Mesendoderm (in vitro differentiated cells): ENCODE measurements at regions not wholly inside any gene's neighbourhood (a gene's known extent, or its start where the extent isn't known, plus 50 kb on each side); places are given as distances from the start of the nearest gene placed in this dataset.

Experiments used
- DNase-seq: peaks from one replicate; pipeline ENCODE4 v3.0.0; 2013
- H2AK5ac ChIP-seq: 2 replicates; pipeline ENCODE4 v1.6.1; 2013; ENCODE audit warnings: low read length, inconsistent platforms
- H2BK120ac ChIP-seq: 2 replicates; pipeline ENCODE4 v1.6.1; 2013; ENCODE audit warnings: low read depth, mild to moderate bottlenecking, low read length, moderate library complexity, mixed read lengths
- H2BK15ac ChIP-seq: replicated peaks from 2 replicates; pipeline ENCODE4 v1.6.1; 2013; ENCODE audit warnings: low read depth, mild to moderate bottlenecking, moderate library complexity
- H2BK5ac ChIP-seq: 2 replicates; pipeline ENCODE4 v1.6.1; 2013; ENCODE audit warnings: low read length, inconsistent platforms
- H3K18ac ChIP-seq: 2 replicates; pipeline ENCODE4 v1.6.1; 2013; ENCODE audit warnings: mild to moderate bottlenecking, low read length, mixed read lengths
- H3K23ac ChIP-seq: one replicate; pipeline ENCODE4 v1.6.1; 2013; ENCODE audit warnings: low read length
- H3K27ac ChIP-seq: 2 replicates; pipeline ENCODE4 v1.5.1; 2013; ENCODE audit warnings: low read depth, mild to moderate bottlenecking, inconsistent platforms, low read length, moderate library complexity
- H3K27me3 ChIP-seq: 2 replicates; pipeline ENCODE4 v1.6.1; 2013; ENCODE audit warnings: low read length, control low read depth, mild to moderate bottlenecking, inconsistent platforms; ENCODE audit not compliant: insufficient read depth, poor library complexity
- H3K36me3 ChIP-seq: 2 replicates; pipeline ENCODE4 v1.6.1; 2013; ENCODE audit warnings: low read length, inconsistent platforms; ENCODE audit not compliant: control insufficient read depth, insufficient read depth
- H3K4ac ChIP-seq: one replicate; pipeline ENCODE4 v1.6.1; 2013; ENCODE audit warnings: low read depth, mild to moderate bottlenecking, low read length, moderate library complexity
- H3K4me1 ChIP-seq: 2 replicates; pipeline ENCODE4 v1.6.1; 2013; ENCODE audit warnings: low read depth, low read length, inconsistent platforms; ENCODE audit not compliant: control insufficient read depth
- H3K4me2 ChIP-seq: 2 replicates; pipeline ENCODE4 v1.6.1; 2013; ENCODE audit warnings: low read length
- H3K4me3 ChIP-seq: 2 replicates; pipeline ENCODE4 v1.5.1; 2013; ENCODE audit warnings: mild to moderate bottlenecking, low read length
- H3K56ac ChIP-seq: one replicate; pipeline ENCODE4 v1.6.1; 2013; ENCODE audit warnings: low read length
- H3K79me1 ChIP-seq: 2 replicates; pipeline ENCODE4 v1.6.1; 2013; ENCODE audit warnings: low read length, inconsistent platforms
- H3K79me2 ChIP-seq: 2 replicates; pipeline ENCODE4 v1.6.1; 2013; ENCODE audit warnings: mild to moderate bottlenecking, low read length; ENCODE audit not compliant: control insufficient read depth, insufficient read depth
- H3K9ac ChIP-seq: 2 replicates; pipeline ENCODE4 v1.6.1; 2013; ENCODE audit warnings: low read length, inconsistent platforms
- H4K5ac ChIP-seq: one replicate; pipeline ENCODE4 v1.6.1; 2013; ENCODE audit warnings: low read length
- H4K8ac ChIP-seq: one replicate; pipeline ENCODE4 v1.6.1; 2013; ENCODE audit warnings: low read depth, mild to moderate bottlenecking, control low read depth, low read length, moderate library complexity
- WGBS: extraction: QIAGEN DNeasy Blood & Tissue Kit; methylation state at CpG from one replicate; pipeline ENCODE4 v1.1.7; 2013; ENCODE audit warnings: low lambda C conversion rate, missing lambda C conversion rate; ENCODE audit not compliant: insufficient coverage; ENCODE audit errors: extremely low coverage; 5-methylcytosine and 5-hydroxymethylcytosine counted together

DNA sequence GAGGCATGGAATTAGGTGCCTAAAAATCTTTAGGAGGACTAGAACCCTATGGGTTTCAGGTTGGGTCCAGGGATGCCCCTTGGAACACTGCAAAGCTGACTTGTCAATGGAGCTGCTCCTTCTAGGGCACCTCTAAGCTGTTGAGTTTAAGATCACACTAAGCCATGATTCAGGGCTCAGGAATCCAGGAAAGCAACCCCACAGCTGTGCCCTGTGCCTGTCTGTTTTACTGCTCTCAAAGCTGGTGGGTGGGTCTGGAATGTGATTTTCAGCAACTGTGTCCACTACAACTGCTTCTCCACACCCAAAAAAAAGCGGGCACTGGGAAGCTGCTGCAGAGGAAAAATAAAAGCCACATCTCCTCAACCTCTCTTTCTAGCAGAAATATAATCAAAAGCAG lies 310.4 kb upstream of the MOCS1 start:
- Histone ChIP-seq H4K5ac (no peak overlapping the region), H2BK120ac (no peak overlapping the region), H3K23ac (no peak overlapping the region), H3K79me1 (no peaks in the 10 kb centered on the region), H3K27me3 (no peaks in the 10 kb centered on the region), H2BK15ac (no peak overlapping the region), H2AK5ac (no peak overlapping the region), H3K4me2 (no peak overlapping the region), H3K56ac (no peak overlapping the region), H3K79me2 (no peaks in the 10 kb centered on the region), H3K36me3 (no peaks in the 10 kb centered on the region), H3K27ac (no peak overlapping the region), H3K9ac (no peak overlapping the region), H3K4me1 (no peaks in the 10 kb centered on the region), H3K18ac (no peak overlapping the region), H3K4me3 (no peak overlapping the region), H4K8ac (no peak overlapping the region), H2BK5ac (no peak overlapping the region), H3K4ac (no peak overlapping the region)
- WGBS, result no CpG with 5 or more reads among the region's 1 CpG
- DNase-seq, result no peak

- Histone ChIP-seq H3K79me2 (no peaks in the 10 kb centered on the region), H3K9ac (no peak overlapping the region), H3K4me1 (no peaks in the 10 kb centered on the region), H3K18ac (no peak overlapping the region), H2BK15ac (no peak overlapping the region), H4K5ac (no peak overlapping the region), H2BK5ac (no peak overlapping the region), H4K8ac (no peak overlapping the region), H3K36me3 (no peaks in the 10 kb centered on the region), H3K23ac (no peak overlapping the region), H3K27ac (no peak overlapping the region), H2AK5ac (no peak overlapping the region), H3K79me1 (no peaks in the 10 kb centered on the region), H3K27me3 (no peaks in the 10 kb centered on the region), H2BK120ac (no peak overlapping the region), H3K4ac (no peak overlapping the region), H3K4me3 (no peak overlapping the region), H3K4me2 (no peak overlapping the region), H3K56ac (no peak overlapping the region)
- no CpG with 5 or more reads among the region's 2 CpGs for WGBS
- DNase-seq, result peak; percentile 10
These were observed 298.4 kb upstream of the MOCS1 start for GRCh38 chr6:40232698-40233097.

GRCh38 chr6:40227735-40228134 lies 293.5 kb upstream of the MOCS1 start:
- H3K27me3 ChIP-seq, result no peaks in the 10 kb centered on the region
- no peak overlapping the region for H3K56ac ChIP-seq
- H3K23ac ChIP-seq, result no peak overlapping the region
- WGBS, result no CpG with 5 or more reads among the region's 8 CpGs
- H3K27ac ChIP-seq, result no peak overlapping the region
- H4K5ac ChIP-seq, result no peak overlapping the region
- no peak overlapping the region for H3K4ac ChIP-seq
- no peaks in the 10 kb centered on the region for H3K79me1 ChIP-seq
- H3K4me2 ChIP-seq, result no peak overlapping the region
- no peaks in the 10 kb centered on the region for H3K4me1 ChIP-seq
- H3K9ac ChIP-seq, result no peak overlapping the region
- no peak overlapping the region for H2BK15ac ChIP-seq
- no peak overlapping the region for H3K4me3 ChIP-seq
- H3K18ac ChIP-seq, result no peak overlapping the region
- no peak overlapping the region for H2BK120ac ChIP-seq
- H3K36me3 ChIP-seq, result no peaks in the 10 kb centered on the region
- no peak overlapping the region for H4K8ac ChIP-seq
- no peak overlapping the region for H2BK5ac ChIP-seq
- DNase-seq, result no peak
- no peak overlapping the region for H2AK5ac ChIP-seq
- H3K79me2 ChIP-seq, result no peaks in the 10 kb centered on the region

DNA sequence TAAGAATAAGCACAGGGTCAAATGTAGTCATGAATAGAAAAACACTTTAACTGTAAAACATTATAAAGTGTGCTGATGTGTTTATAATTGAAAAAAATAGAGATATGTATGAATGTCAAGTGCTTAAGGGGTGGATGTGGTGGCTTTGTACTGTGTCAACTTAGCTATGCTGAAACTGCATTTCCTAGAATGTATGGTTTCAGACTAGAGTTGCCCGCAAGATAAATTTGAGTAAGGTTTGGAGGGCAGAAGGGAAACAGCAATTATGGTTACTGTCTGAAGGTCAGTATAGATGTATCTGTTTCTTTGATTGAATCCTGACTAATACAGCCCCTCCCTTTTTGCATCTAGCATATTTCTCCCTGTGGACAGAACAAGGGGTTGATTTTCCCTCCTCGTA lies 288.1 kb upstream of the MOCS1 start:
- no peaks in the 10 kb centered on the region for H3K79me1 ChIP-seq
- H2BK120ac ChIP-seq, result no peak overlapping the region
- no peak overlapping the region for H4K8ac ChIP-seq
- WGBS, result no CpG with 5 or more reads among the region's 2 CpGs
- H3K23ac ChIP-seq, result no peak overlapping the region
- H3K56ac ChIP-seq, result no peak overlapping the region
- H2AK5ac ChIP-seq, result no peak overlapping the region
- H3K4me3 ChIP-seq, result no peak overlapping the region
- no peak overlapping the region for H3K4me2 ChIP-seq
- no peak overlapping the region for H3K4ac ChIP-seq
- no peak overlapping the region for H2BK15ac ChIP-seq
- no peaks in the 10 kb centered on the region for H3K79me2 ChIP-seq
- H3K9ac ChIP-seq, result no peak overlapping the region
- H3K4me1 ChIP-seq, result no peaks in the 10 kb centered on the region
- no peak overlapping the region for H3K27ac ChIP-seq
- H4K5ac ChIP-seq, result no peak overlapping the region
- H2BK5ac ChIP-seq, result no peak overlapping the region
- H3K18ac ChIP-seq, result no peak overlapping the region
- no peaks in the 10 kb centered on the region for H3K36me3 ChIP-seq
- DNase-seq, result no peak
- H3K27me3 ChIP-seq, result no peaks in the 10 kb centered on the region

- Histone ChIP-seq H3K79me2 (no peaks in the 10 kb centered on the region), H3K23ac (no peak overlapping the region), H2BK5ac (no peak overlapping the region), H3K4me3 (no peak overlapping the region), H3K56ac (no peak overlapping the region), H3K4me1 (no peaks in the 10 kb centered on the region), H3K36me3 (no peaks in the 10 kb centered on the region), H3K18ac (no peak overlapping the region), H2BK120ac (no peak overlapping the region), H2BK15ac (no peak overlapping the region), H3K27ac (no peak overlapping the region), H3K27me3 (no peaks in the 10 kb centered on the region), H2AK5ac (no peak overlapping the region), H3K79me1 (no peaks in the 10 kb centered on the region), H3K9ac (no peak overlapping the region), H3K4ac (no peak overlapping the region), H4K5ac (no peak overlapping the region), H4K8ac (no peak overlapping the region), H3K4me2 (no peak overlapping the region)
- WGBS, result no CpG with 5 or more reads among the region's 2 CpGs
- no peak for DNase-seq
These were observed 285.5 kb upstream of the MOCS1 start for GRCh38 chr6:40219799-40220198.

DNA sequence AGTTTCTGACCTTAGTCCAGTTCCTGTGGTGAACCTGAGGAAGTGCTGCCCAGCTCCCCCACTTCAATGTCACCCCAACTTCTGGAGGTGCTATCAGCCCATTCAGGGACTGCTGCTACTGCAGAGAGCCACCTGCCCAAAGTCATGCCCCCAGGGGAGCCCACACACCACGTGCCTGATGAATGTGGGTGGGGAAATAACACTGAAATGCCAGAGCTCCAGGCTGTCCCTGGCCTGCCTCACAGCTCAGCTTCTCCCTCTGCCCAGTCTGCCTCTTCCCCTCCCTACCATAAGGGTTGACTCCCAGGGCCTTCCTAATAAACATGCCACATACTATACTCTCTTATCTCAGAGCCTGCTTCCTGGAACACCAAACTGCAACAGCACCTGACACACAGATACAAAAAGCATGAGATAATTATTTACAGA lies 276.4 kb upstream of the MOCS1 start:
- no CpG with 5 or more reads among the region's 1 CpG for WGBS
- H4K5ac ChIP-seq, result no peak overlapping the region
- H3K27ac ChIP-seq, result no peak overlapping the region

More for the DNA sequence above, 276.4 kb upstream of the MOCS1 start:
- Histone ChIP-seq H3K56ac (no peak overlapping the region), H3K79me2 (no peaks in the 10 kb centered on the region), H2BK15ac (no peak overlapping the region), H2BK120ac (no peak overlapping the region), H3K79me1 (no peaks in the 10 kb centered on the region), H3K4me2 (no peak overlapping the region), H3K4me1 (no peaks in the 10 kb centered on the region), H3K23ac (no peak overlapping the region), H3K4ac (no peak overlapping the region), H3K4me3 (no peak overlapping the region), H3K9ac (no peak overlapping the region), H3K36me3 (no peaks in the 10 kb centered on the region), H3K27me3 (no peaks in the 10 kb centered on the region), H2BK5ac (no peak overlapping the region), H3K18ac (no peak overlapping the region), H4K8ac (no peak overlapping the region), H2AK5ac (no peak overlapping the region)
- DNase-seq, result peak; percentile 52
